ENCODE measurements at regions not wholly inside any gene's neighbourhood (a gene's known extent, or its start where the extent isn't known, plus 50 kb on each side); places are given as distances from the start of the nearest gene placed in this dataset.

DNA sequence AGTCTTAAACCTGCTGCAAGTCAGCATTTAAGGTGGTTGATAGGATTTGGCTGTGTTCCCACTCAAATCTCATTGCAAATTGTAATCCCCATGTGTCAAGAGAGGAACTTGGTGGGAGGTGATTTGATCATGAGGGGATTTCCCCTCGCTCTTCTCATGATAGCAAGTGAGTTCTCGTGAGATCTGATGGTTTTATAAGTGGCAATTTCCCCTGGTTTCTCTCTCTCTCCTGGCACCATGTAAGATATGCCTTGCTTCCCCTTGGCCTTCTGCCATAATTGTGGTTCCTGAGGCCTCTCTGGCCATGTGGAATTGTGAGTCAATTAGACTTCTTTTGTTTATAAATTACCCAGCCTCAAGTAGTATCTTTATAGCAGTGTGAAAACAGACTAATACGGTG is 84.3 kb upstream of the SMC2 start:
- TF ChIP-seq GATA2 (IDR thresholded peaks at IDR 0.05; ENCODE audit: low read depth, low read length) (no peak), GATA3 (IDR thresholded peaks at IDR 0.05; ENCODE audit: low read depth, low read length) (no peak)

All from SH-SY5Y (cell line).